ENCODE measurements at regions not wholly inside any gene's neighbourhood (a gene's known extent, or its start where the extent isn't known, plus 50 kb on each side); places are given as distances from the start of the nearest gene placed in this dataset.

DNA sequence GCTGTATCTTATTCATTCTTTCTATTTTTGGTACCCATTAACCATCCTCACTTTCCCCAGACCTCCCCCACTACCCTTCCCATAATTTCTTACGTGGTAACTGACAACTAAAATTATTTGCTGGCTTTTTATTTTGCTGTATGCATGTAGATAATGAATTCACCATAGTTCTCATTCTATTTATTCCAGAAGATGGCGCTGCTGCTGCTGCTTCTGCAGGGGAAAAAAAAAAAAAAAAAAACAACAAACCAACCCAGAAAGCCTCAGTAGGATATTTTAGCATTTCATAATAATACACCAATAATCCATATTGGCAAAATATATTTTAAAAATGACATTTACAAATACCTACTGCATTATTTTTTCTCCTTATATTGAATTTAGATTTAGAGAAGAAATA lies 416.6 kb upstream of the MAGEB18 start:
- no peaks in the 10 kb centered on the region for H3K4me1 ChIP-seq (replicated peaks in 1 of 2; ENCODE audit: control insufficient read depth in 2 of 2, insufficient read depth in 2 of 2, low read length in 2 of 2)
- ChIA-PET CTCF (ENCODE audit: low intra/inter-chr PET ratio) (interaction anchor here (0.6 kb wide), 1 partner anchor 932 kb away, joined by 4 read pairs; no protein-coding TSS in a partner anchor), POLR2A (no interaction called here)
- H3K4me3 ChIP-seq = no peak overlapping the region
- DNase-seq (ENCODE audit: extremely low read depth in 1 of 4, low spot score in 3 of 4) (peak in 1 of 4 experiments; percentile 8), ATAC-seq (no peak), FAIRE-seq (no peak)
- H3K27ac ChIP-seq (ENCODE audit: extremely low read depth, low read depth, low read length) = no peak overlapping the region
- H3K4me2 ChIP-seq (ENCODE audit: insufficient read depth, low read length) = no peak overlapping the region
- H3K27me3 ChIP-seq (ENCODE audit: control insufficient read depth in 2 of 2, insufficient read depth in 2 of 2, low read length in 2 of 2) = no peaks in the 10 kb centered on the region
- H3K36me3 ChIP-seq (ENCODE audit: control insufficient read depth, insufficient read depth, low read length) = no peaks in the 10 kb centered on the region
- no peaks in the 10 kb centered on the region for H3K79me2 ChIP-seq (ENCODE audit: control insufficient read depth, insufficient read depth, low read length)
- H3K9ac ChIP-seq (ENCODE audit: insufficient read depth in 1 of 2, low read depth in 2 of 2, low read length in 2 of 2) = no peak overlapping the region
- no peaks in the 10 kb centered on the region for H4K20me1 ChIP-seq (replicated peaks; ENCODE audit: control insufficient read depth, insufficient read depth, low read length)
- in situ Hi-C loops (cut with MboI) = no loop called here
- no peaks in the 10 kb centered on the region for H3K9me3 ChIP-seq (replicated peaks; ENCODE audit: control insufficient read depth, insufficient read depth, low read depth, low read length)
- intact Hi-C loops (cut with micrococcal nuclease) = no loop called here
- no peak overlapping the region for H2AFZ ChIP-seq (ENCODE audit: low read depth, low read length)
- 0% methylated on average over 2 of the region's 2 CpGs for WGBS (ENCODE audit: insufficient coverage, low coverage, missing lambda C conversion rate)
- no peaks in the 10 kb centered on the region for H3K9me1 ChIP-seq (ENCODE audit: control insufficient read depth, insufficient read depth, low read length)
- BruUV-seq (replicated peaks) = no TSS peak
- TF ChIP-seq, protein P1, sequence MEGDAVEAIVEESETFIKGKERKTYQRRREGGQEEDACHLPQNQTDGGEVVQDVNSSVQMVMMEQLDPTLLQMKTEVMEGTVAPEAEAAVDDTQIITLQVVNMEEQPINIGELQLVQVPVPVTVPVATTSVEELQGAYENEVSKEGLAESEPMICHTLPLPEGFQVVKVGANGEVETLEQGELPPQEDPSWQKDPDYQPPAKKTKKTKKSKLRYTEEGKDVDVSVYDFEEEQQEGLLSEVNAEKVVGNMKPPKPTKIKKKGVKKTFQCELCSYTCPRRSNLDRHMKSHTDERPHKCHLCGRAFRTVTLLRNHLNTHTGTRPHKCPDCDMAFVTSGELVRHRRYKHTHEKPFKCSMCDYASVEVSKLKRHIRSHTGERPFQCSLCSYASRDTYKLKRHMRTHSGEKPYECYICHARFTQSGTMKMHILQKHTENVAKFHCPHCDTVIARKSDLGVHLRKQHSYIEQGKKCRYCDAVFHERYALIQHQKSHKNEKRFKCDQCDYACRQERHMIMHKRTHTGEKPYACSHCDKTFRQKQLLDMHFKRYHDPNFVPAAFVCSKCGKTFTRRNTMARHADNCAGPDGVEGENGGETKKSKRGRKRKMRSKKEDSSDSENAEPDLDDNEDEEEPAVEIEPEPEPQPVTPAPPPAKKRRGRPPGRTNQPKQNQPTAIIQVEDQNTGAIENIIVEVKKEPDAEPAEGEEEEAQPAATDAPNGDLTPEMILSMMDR (IDR thresholded peaks at IDR 0.05 in 2 of 3, conservative IDR thresholded peaks at IDR 0.05 in 1 of 3; ENCODE audit: insufficient read depth in 2 of 3, low read depth in 1 of 3, low read length in 3 of 3) = peak in 1 of 3 experiments; percentile 16; a peak in 1 of 6 replicates
- TF ChIP-seq ZNF584 (CRISPR knock-in tag; IDR thresholded peaks at IDR 0.05; ENCODE audit: low read depth) (no peak), ZNF384 (IDR thresholded peaks at IDR 0.05; ENCODE audit: low read depth, low read length) (peak; percentile 80)

GRCh38 chrX:25726539-25726938 lies 411.6 kb upstream of the MAGEB18 start:
- intact Hi-C loops (cut with micrococcal nuclease) (no loop called here), in situ Hi-C loops (cut with MboI) (no loop called here)
- ATAC-seq (no peak), FAIRE-seq (no peak), DNase-seq (ENCODE audit: extremely low read depth in 1 of 4, low spot score in 3 of 4) (no peak)
- WGBS (ENCODE audit: insufficient coverage, low coverage, missing lambda C conversion rate) = no CpG with 5 or more reads among the region's 1 CpG
- H3K79me2 ChIP-seq (ENCODE audit: control insufficient read depth, insufficient read depth, low read length) = no peaks in the 10 kb centered on the region
- no peak overlapping the region for H3K4me3 ChIP-seq
- no peaks in the 10 kb centered on the region for H3K9me1 ChIP-seq (ENCODE audit: control insufficient read depth, insufficient read depth, low read length)
- no peaks in the 10 kb centered on the region for H3K27me3 ChIP-seq (ENCODE audit: control insufficient read depth in 2 of 2, insufficient read depth in 2 of 2, low read length in 2 of 2)
- H3K4me1 ChIP-seq (replicated peaks in 1 of 2; ENCODE audit: control insufficient read depth in 2 of 2, insufficient read depth in 2 of 2, low read length in 2 of 2) = no peaks in the 10 kb centered on the region
- no peaks in the 10 kb centered on the region for H3K36me3 ChIP-seq (ENCODE audit: control insufficient read depth, insufficient read depth, low read length)
- no peak overlapping the region for H2AFZ ChIP-seq (ENCODE audit: low read depth, low read length)
- no peak overlapping the region for H3K4me2 ChIP-seq (ENCODE audit: insufficient read depth, low read length)
- BruUV-seq (replicated peaks) = no TSS peak
- H3K9ac ChIP-seq (ENCODE audit: insufficient read depth in 1 of 2, low read depth in 2 of 2, low read length in 2 of 2) = no peak overlapping the region
- no peaks in the 10 kb centered on the region for H3K9me3 ChIP-seq (replicated peaks; ENCODE audit: control insufficient read depth, insufficient read depth, low read depth, low read length)
- ChIA-PET CTCF (ENCODE audit: low intra/inter-chr PET ratio) (no interaction called here), POLR2A (no interaction called here)
- no peaks in the 10 kb centered on the region for H4K20me1 ChIP-seq (replicated peaks; ENCODE audit: control insufficient read depth, insufficient read depth, low read length)
- H3K27ac ChIP-seq (ENCODE audit: extremely low read depth, low read depth, low read length) = no peak overlapping the region
- TF ChIP-seq AFF1 (IDR thresholded peaks at IDR 0.05; ENCODE audit: low read depth in 1 of 2, partially characterized antibody in 2 of 2) (no peak), MXD1 (CRISPR knock-in tag; IDR thresholded peaks at IDR 0.05; ENCODE audit: borderline replicate concordance, poor library complexity, severe bottlenecking) (no peak), POLR2H (tag; IDR thresholded peaks at IDR 0.05; ENCODE audit: low read depth) (no peak)

Measured in K562 (cell line).